Vagina (tissue), 2 donors: ENCODE measurements at regions not wholly inside any gene's neighbourhood (a gene's known extent, or its start where the extent isn't known, plus 50 kb on each side); places are given as distances from the start of the nearest gene placed in this dataset.

Experiments used
- DNase-seq, 2 donors: peaks; one replicate each; pipeline ENCODE4 v3.0.0-alpha.2; 2017; ENCODE audit errors: extremely low spot score in 2 of 2
- H3K27ac ChIP-seq: fragments of 200-600 bp; sonication (generic); one replicate; pipeline ENCODE4 v1.5.1; 2019
- H3K27me3 ChIP-seq: fragments of 200-600 bp; sonication (generic); one replicate; pipeline ENCODE4 v1.5.1; 2019
- H3K36me3 ChIP-seq, 2 donors: fragments of 200-600 bp; sonication (generic); one replicate each; pipeline ENCODE4 v1.5.1; 2017 to 2019
- H3K4me1 ChIP-seq: fragments of 200-600 bp; sonication (generic); one replicate; pipeline ENCODE4 v1.5.1; 2019
- H3K4me3 ChIP-seq, 2 donors: fragments of 200-600 bp; sonication (generic); 1 replicate in 1 of 2; 2 replicates in 1 of 2; pipeline ENCODE4 v1.5.1; 2016 to 2019
- H3K9me3 ChIP-seq: fragments of 200-600 bp; sonication (generic); one replicate; pipeline ENCODE4 v1.5.1; 2019
- CTCF ChIP-seq, 3 experiments: fragments of 450-650 bp in 2 of 3; fragments of 200-600 bp in 1 of 3; sonication (generic) in 1 of 3; IDR thresholded peaks; one replicate each; pipeline ENCODE4 v1.5.1; 2017 to 2019; ENCODE audit warnings: antibody characterized with exemption in 3 of 3, mild to moderate bottlenecking in 2 of 3, moderate library complexity in 2 of 3
- POLR2A ChIP-seq, 2 donors: fragments of 450-650 bp; IDR thresholded peaks; one replicate each; pipeline ENCODE4 v1.6.1; 2017; ENCODE audit warnings: antibody characterized with exemption in 2 of 2, mild to moderate bottlenecking in 2 of 2, moderate library complexity in 2 of 2
- POLR2AphosphoS5 ChIP-seq, 2 donors: sonication (generic); formaldehyde crosslinking; IDR thresholded peaks; one replicate each; pipeline ENCODE4 v1.9.0; 2017; ENCODE audit warnings: antibody characterized with exemption in 2 of 2, mild to moderate bottlenecking in 2 of 2, low read depth in 1 of 2; ENCODE audit not compliant: insufficient read depth in 1 of 2
- intact Hi-C: fragments of 100-400 bp; cut with DNase I; formaldehyde crosslinking; loops from one replicate; pipeline ENCODE4 v1.15.1; 2023

GRCh38 chr4:23388699-23389395, 501.0 kb downstream of the PPARGC1A start:
- intact Hi-C loops = no loop called here
- H3K4me1 ChIP-seq = no peaks in the 10 kb centered on the region
- no peaks in the 10 kb centered on the region for H3K9me3 ChIP-seq
- H3K27ac ChIP-seq = no peak overlapping the region
- no peaks in the 10 kb centered on the region for H3K36me3 ChIP-seq
- no peak overlapping the region for H3K4me3 ChIP-seq
- TF ChIP-seq POLR2A (IDR thresholded peaks at IDR 0.05) (no peak), CTCF (IDR thresholded peaks at IDR 0.05) (no peak), POLR2AphosphoS5 (IDR thresholded peaks at IDR 0.05; ENCODE audit: insufficient read depth in 1 of 2, low read depth in 1 of 2) (no peak)
- DNase-seq = no peak
- no peaks in the 10 kb centered on the region for H3K27me3 ChIP-seq

GRCh38 chr4:23388255-23388654, 501.6 kb downstream of the PPARGC1A start:
- H3K4me1 ChIP-seq = no peaks in the 10 kb centered on the region
- TF ChIP-seq POLR2AphosphoS5 (IDR thresholded peaks at IDR 0.05; ENCODE audit: insufficient read depth in 1 of 2, low read depth in 1 of 2) (no peak), CTCF (IDR thresholded peaks at IDR 0.05) (no peak), POLR2A (IDR thresholded peaks at IDR 0.05) (no peak)
- no peaks in the 10 kb centered on the region for H3K27me3 ChIP-seq
- H3K27ac ChIP-seq = no peak overlapping the region
- no peak for DNase-seq
- no peaks in the 10 kb centered on the region for H3K9me3 ChIP-seq
- intact Hi-C loops = no loop called here
- H3K36me3 ChIP-seq = no peaks in the 10 kb centered on the region
- no peak overlapping the region for H3K4me3 ChIP-seq

- TF ChIP-seq POLR2A (IDR thresholded peaks at IDR 0.05) = no peak
- no peak for TF ChIP-seq CTCF (IDR thresholded peaks at IDR 0.05)
- TF ChIP-seq POLR2AphosphoS5 (IDR thresholded peaks at IDR 0.05; ENCODE audit: insufficient read depth in 1 of 2, low read depth in 1 of 2) = no peak
Observed at GRCh38 chr4:23384741-23385140, 505.1 kb downstream of the PPARGC1A start.

GRCh38 chr4:23382879-23383278, 507.0 kb downstream of the PPARGC1A start:
- Histone ChIP-seq H3K4me1 (no peaks in the 10 kb centered on the region), H3K27me3 (no peaks in the 10 kb centered on the region), H3K27ac (no peak overlapping the region), H3K4me3 (no peak overlapping the region), H3K9me3 (no peaks in the 10 kb centered on the region), H3K36me3 (no peaks in the 10 kb centered on the region)
- DNase-seq = no peak
- TF ChIP-seq CTCF (IDR thresholded peaks at IDR 0.05) (no peak), POLR2AphosphoS5 (IDR thresholded peaks at IDR 0.05; ENCODE audit: insufficient read depth in 1 of 2, low read depth in 1 of 2) (no peak), POLR2A (IDR thresholded peaks at IDR 0.05) (no peak)
- intact Hi-C loops = no loop called here

More at GRCh38 chr4:23384741-23385140, 505.1 kb downstream of the PPARGC1A start:
- Histone ChIP-seq H3K27ac (no peak overlapping the region), H3K9me3 (no peaks in the 10 kb centered on the region), H3K36me3 (no peaks in the 10 kb centered on the region), H3K4me1 (no peaks in the 10 kb centered on the region), H3K27me3 (no peaks in the 10 kb centered on the region), H3K4me3 (no peak overlapping the region)
- DNase-seq = no peak
- intact Hi-C loops = no loop called here

GRCh38 chr4:23374259-23374658, 515.6 kb downstream of the PPARGC1A start:
- H3K4me3 ChIP-seq = no peak overlapping the region
- no peak overlapping the region for H3K27ac ChIP-seq
- H3K36me3 ChIP-seq = no peaks in the 10 kb centered on the region
- H3K9me3 ChIP-seq = no peaks in the 10 kb centered on the region
- intact Hi-C loops = no loop called here
- no peaks in the 10 kb centered on the region for H3K4me1 ChIP-seq
- TF ChIP-seq POLR2A (IDR thresholded peaks at IDR 0.05) (no peak), POLR2AphosphoS5 (IDR thresholded peaks at IDR 0.05; ENCODE audit: insufficient read depth in 1 of 2, low read depth in 1 of 2) (no peak), CTCF (IDR thresholded peaks at IDR 0.05) (no peak)
- DNase-seq = no peak
- no peaks in the 10 kb centered on the region for H3K27me3 ChIP-seq
